NCI-H2227 (cell line): ENCODE measurements at regions not wholly inside any gene's neighbourhood (a gene's known extent, or its start where the extent isn't known, plus 50 kb on each side); places are given as distances from the start of the nearest gene placed in this dataset.

ENCODE experiments used
- DNase-seq: peaks from one replicate; lab custom pipeline; 2025; ENCODE audit not compliant: unreplicated experiment; lab: John Stamatoyannopoulos, UW

DNA sequence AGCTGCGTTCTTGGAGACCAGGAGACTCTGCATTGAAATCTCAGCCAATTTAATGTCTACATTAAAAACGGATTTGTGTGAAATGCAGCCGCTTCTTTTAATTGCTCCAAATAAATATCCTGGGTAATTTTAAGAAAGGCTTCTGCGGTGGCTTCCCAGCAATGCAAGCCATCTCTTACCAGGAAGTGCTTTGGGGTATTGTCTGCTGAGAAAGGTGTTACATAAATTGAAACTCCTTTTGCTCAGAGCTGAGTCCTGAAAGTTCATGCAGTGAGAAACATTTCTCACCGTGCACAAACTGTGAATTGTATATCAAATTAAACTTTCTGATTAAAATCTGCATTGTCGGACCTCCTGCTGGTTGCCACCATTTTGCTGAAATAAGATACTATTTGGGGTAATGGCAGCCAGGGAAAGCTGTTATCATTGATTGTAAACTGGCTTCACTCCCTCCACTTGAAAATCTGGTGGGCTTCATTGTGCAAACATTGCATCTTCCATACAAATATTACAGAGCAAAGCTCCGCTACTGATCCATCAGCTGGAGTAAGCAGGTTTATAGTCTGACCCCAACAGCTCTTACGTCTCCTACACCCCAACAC lies 59.5 kb downstream of the ZIC5 start:
- DNase-seq: no peak

DNA sequence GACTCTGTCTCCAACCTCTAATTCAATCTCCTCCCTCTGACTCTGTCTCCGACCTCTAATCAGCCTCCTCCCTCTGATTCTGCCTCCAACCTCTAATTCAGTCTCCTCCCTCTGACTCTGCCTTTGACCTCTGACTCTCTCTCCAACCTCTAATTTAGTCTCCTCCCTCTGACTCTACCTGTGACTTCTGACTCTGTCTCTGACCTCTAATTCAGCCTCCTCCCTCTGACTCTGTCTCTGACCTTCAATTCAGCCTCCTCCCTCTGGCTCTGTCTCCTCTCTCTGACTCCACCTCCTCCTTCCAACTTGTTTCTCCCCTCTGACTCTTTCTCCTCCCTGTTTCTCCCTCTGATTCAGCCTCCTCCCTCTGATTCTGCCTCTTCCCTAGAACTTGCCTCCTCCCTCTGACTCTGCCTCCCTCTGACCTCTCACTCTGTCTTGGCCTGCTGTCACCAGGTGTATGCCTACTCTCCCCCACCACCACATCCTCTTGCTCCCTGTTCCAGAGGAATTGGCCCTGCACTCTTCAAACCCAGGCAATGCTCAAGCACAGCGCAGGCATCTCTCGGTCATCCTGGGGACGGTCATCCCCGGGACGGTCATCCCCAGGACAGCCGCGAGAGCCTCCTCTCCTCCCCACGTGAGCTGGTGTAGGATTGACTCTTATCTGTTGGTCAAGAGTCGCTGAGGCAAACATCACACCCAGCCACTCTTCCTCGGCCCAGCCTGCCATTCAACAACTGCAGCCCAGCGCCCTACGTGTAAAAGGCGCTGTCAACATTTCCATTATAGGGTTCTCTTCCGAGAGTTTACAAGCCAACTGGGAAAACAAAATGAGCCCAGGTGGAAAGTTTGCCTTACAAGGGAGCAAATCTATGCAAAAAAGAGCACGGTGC lies 60.2 kb downstream of the ZIC5 start:
- no peak for DNase-seq

DNA sequence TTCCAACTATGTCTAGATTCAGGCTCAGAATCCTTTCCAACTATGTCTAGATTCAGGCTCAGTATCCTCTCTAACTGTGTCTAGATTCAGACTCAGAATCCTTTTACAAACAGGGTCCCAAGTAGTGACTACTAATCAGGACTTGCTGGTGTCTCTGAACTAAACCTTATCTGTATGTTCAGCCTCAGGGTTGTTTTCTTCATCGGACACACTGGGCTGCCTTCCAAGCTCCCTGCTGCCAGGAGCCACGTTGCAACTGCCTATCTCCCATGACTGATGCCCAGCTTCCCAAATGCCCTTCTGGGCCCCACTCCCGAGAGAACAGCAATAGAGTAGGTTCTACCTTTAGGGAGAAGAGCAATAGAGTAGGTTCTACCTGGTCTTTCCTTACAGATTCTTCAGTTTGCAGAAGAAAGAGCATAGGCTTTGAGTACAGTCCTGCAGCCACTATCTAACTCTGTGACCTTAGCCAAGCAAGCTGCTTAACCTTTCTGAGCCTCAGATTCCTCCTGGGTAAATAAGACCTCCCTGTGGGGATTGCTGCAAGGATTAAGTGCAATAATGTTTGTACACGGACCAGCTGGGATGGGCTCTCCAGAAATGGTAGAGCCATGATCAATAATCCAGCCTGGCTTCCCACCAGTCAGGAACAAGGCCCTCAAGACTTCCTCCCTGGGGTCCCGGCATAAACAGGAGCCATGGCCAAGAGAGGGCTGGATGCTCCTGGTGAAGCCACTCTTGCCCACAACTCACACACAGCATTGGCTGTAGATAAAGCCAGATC lies 61.5 kb downstream of the ZIC5 start:
- DNase-seq: no peak

DNA sequence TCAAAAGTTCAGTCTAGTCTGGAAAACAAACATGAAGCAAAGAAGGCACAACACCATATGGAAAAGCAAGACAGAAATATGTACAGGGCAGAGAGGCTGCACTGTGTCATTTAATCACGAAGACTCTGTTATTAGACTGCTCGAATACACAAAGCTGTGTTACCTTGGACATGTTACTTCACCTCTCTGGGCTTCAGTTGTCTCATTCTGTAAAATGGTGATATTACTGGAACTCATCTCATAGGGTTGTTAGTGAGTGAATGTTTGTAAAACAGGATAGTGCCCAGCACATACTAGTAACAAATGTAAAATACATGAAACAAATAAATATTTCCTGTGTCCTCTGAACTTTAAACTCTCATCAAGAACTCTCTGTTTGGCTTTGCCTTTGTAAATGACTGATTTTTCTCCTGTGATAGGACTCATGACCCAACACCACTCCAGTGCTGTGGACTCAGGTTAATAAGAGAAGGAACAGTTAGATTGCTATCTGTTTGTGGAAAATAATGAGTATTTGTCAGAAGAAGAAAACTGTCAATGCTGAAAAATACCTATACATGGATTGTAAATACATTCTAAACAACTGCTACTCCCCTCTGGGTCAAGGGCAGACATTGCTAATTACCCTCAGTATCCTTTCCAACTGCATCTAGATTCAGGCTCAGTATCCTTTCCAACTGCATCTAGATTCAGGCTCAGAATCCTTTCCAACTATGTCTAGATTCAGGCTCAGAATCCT lies 62.3 kb downstream of the ZIC5 start:
- DNase-seq: no peak

DNA sequence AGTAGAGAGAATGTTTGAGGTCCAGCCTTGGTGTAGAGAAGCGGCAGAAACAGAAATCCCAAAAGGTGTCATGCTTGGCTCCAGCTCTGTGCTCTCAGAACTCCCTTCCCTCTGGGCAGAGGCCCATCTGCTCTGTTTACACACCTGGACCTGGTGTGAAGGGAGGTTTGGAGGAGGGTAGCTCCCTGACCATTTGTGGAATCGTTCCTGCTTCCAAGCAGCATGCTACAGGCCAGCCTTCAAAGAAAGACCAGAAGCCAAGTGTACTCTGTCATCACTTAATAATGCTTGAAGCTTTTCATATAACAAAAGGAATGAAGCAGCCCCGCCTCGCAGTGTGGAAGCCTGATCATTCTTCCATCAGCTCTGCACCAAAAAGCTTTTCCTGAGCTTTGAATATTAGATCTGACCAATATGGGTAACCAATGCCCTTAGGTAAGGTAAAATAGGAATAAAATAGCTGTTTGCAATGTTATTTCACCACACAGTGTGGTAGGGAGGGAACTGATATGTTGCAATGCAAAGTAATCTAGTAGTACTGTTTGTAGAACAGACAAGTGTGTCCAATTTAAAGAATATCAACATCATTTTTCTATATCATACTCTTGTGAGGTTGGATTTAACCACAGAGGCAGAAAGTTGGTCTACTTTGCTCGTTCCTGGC lies 63.3 kb downstream of the ZIC5 start:
- peak; percentile 33 for DNase-seq

DNA sequence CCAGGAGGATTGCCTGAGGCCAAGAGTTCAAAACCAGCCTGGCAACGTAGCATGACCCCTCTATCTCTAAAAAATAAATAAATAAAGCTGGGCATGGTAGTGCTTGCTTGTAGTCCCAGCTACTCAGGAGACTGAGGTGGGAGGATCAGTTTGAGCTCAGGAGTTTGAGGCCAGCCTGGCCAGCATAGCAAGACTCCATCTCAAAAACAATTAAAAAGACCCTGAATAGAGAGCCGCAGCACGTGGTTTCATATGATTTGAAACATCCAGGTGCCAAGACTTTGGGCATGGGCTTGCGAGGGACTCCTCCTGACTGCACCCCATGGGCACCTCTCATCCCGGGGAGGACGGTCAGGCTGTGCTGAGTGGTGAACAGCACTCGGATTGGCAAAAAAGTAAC lies 63.9 kb downstream of the ZIC5 start:
- no peak for DNase-seq

GRCh38 chr13:99907038-99907437 lies 64.5 kb downstream of the ZIC5 start:
- no peak for DNase-seq

- DNase-seq: no peak
Observed at GRCh38 chr13:99905814-99906213, 65.8 kb downstream of the ZIC5 start.

GRCh38 chr13:99905224-99905623 lies 66.3 kb downstream of the ZIC5 start:
- DNase-seq: no peak

DNA sequence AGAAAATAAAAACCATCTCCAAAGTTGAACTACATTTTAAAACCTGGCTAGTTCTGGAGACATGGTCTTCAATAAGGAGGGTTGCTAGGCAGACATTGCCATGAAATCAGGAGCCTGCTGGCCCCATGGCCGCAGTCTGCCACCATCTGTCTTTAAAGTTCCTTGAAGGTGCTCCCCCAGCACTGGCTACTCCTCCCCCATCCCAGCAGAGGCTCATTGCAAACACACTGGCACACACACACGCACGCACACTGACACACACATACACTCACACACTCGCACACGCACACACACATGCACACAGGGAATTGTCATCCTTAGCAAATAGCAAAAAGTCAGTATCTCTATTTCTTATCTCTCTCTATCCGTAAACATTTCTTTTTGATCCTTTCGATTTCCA lies 68.4 kb downstream of the ZIC5 start:
- DNase-seq: no peak

DNA sequence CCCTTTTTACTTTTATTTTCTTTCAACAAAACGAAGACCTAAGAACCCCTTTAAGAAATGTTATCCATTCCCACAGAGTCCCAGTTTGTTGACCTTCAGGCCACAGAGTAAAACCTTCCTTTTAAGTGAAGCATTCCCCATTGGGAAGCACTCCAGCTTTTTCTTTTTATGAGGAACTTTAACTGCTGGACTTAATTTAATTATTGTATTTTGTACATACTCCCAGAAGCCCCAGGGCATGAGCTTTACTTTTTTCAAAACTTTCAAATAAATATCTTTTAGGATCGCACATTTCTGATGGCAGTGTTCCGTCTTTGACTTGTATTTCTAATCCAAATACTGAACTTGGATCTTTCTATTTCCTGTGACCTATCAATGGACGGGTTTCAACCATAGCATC lies 68.9 kb downstream of the ZIC5 start:
- DNase-seq: no peak

- DNase-seq: no peak
Observed at GRCh38 chr13:99900960-99901359, 70.6 kb downstream of the ZIC5 start.

DNA sequence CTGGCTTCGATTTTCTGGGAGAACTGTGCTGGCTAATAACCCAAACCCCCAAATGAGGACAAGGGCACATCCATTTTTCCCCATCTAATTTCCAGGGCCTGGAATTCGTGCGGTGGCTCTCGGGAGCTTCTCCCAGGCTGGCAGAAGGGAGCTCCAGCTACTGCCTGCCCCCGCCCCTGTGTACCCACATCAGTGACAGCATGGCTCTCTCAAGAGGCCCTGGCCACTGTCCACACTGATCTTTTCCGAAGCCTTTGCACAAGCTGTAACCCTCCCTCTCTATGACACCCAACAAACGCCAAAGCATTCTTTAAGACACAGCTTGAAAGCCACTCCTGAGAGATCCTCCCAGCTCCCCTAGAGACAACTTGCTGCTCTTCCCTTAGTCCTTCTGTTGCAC lies 73.1 kb downstream of the ZIC5 start:
- no peak for DNase-seq

GRCh38 chr13:99897076-99897440 lies 74.5 kb downstream of the ZIC5 start:
- DNase-seq: no peak

- DNase-seq: no peak
Observed at GRCh38 chr13:99896369-99897075, 75.0 kb downstream of the ZIC5 start.

GRCh38 chr13:99895444-99896368 lies 75.9 kb downstream of the ZIC5 start:
- no peak for DNase-seq

- DNase-seq: no peak
Observed at GRCh38 chr13:99894840-99895443, 76.6 kb downstream of the ZIC5 start.

- DNase-seq: no peak
Observed at GRCh38 chr13:99894105-99894839, 77.3 kb downstream of the ZIC5 start.
